22Rv1 (cell line): ENCODE measurements at regions not wholly inside any gene's neighbourhood (a gene's known extent, or its start where the extent isn't known, plus 50 kb on each side); places are given as distances from the start of the nearest gene placed in this dataset.

Experiments used
- CTCF ChIP-seq: fragments of 450-650 bp; IDR thresholded peaks from 2 replicates; pipeline ENCODE4 v1.5.1; 2017; ENCODE audit warnings: mild to moderate bottlenecking
- ZFX ChIP-seq: fragments of 450-650 bp; IDR thresholded peaks from 2 replicates; pipeline ENCODE4 v1.6.1; 2017; ENCODE audit warnings: antibody characterized with exemption, borderline replicate concordance

- TF ChIP-seq CTCF, result no peak
- no peak for TF ChIP-seq ZFX
Observed at GRCh38 chr10:4533621-4534020, 292.4 kb upstream of the AKR1E2 start.
